NCI-H146 (cell line): ENCODE measurements at regions not wholly inside any gene's neighbourhood (a gene's known extent, or its start where the extent isn't known, plus 50 kb on each side); places are given as distances from the start of the nearest gene placed in this dataset.

Experiments used
- DNase-seq: peaks from one replicate; lab custom pipeline; 2025; lab: John Stamatoyannopoulos, UW

DNA sequence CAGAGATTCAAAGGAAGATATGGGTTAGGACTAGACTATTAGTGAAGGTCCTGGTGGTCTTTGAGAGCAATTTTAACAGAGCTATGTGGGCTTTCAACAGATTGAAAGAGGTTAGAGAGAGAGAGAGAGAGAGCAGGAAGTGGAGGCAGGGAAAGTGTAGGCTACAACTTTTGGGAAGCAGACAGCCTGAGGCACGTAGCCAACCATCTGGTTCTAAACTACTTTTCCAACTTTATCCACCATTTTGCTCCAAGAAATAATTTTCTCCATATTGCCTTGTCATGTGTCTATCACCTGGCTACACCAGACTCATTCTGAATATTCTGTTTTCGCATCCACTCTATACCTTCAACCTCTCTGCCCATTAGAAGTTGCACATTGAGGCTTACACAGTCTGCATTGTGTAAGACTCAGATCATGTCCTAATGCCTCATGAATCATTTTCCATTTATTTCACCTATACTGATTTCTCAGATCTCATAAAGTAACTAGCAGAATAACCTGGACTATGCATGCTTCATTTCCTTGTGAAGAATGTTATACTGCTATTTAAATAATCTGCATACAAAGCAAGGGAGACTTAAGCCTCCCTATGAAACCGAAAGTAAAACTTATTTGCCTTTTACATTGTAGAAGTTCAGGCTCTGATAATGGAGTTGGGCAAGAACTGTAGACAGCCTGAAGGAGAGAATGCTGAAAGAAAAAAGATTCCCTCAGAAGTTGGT lies 235.6 kb downstream of the ELAVL2 start:
- DNase-seq, result no peak

DNA sequence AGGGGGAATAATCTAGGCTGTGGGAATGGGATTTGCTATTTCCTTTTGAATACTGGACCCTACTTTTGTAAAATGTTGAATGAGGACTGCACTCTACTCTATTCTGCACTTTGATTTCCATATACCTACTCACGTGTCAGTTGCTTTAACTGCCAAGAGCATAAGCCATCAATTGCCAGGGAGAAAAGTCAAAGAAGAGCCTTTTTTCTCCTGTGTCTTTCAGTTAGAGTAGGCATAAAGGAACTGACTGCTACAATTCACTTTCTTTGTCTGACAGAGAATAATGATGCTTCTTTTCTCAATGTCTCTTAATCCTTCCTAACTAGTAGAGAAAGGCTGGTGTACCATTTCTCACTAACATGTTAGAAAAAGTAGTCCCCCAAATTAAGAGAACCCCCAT lies 231.6 kb downstream of the ELAVL2 start:
- no peak for DNase-seq

GRCh38 chr9:23596913-23597634 lies 229.0 kb downstream of the ELAVL2 start:
- DNase-seq, result no peak

DNA sequence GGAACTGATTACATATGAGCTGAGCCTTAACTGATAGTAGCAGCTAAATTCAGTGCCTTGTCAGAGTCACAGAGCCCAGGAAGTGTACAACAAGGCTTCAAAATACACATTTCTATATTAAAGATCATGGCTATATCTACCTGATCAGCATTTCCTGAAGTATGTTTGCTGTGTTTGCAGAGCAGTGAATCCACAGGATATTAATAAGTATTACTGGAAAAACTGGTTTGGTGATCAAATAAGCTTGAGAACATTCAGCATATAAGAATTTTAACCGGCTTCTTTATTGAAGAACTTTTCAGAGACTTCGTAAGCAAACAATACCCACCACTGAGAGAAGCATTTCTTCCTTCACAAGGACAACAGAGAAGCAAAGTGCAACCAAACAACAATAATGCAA lies 227.0 kb downstream of the ELAVL2 start:
- DNase-seq, result no peak

DNA sequence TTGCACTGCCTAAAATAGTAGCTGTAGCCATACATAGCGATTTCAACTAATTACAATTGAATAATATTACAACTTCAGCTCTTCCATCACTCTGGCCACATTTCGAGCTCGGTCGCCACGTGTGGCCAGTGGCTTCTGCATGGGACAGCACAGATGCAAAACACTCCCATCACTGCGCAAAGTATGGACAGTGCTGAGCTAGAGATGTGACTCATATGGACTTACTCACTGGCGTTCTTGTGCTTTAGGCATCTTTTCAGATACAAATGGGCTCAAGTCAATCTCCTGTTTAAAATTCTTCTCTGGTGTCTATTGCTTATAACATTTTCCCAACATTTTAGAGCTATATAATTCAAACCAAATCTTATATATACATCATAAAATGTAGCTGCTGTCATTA lies 222.7 kb downstream of the ELAVL2 start:
- DNase-seq, result no peak

GRCh38 chr9:23606107-23606506 lies 219.9 kb downstream of the ELAVL2 start:
- no peak for DNase-seq

DNA sequence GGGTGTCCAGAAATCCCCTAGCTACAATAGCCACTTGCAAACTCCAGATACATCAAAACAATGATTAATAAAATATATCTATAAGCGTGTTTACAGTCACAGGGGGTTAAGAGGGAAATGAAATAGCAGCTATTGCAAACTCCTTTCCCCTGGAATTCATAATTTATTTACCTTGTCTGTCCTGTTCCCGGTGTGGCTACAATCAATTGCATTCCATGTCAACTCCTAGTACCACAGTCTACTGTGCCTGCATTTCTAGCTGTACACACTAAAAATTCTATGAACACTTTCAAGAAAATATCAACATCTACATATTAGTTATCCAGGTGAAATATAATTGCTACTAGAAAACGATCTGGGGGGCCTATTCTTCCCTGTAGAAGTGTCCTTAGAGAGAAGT lies 217.6 kb downstream of the ELAVL2 start:
- DNase-seq, result no peak

- DNase-seq, result no peak
Measured at GRCh38 chr9:23611869-23612268, 214.2 kb downstream of the ELAVL2 start.

DNA sequence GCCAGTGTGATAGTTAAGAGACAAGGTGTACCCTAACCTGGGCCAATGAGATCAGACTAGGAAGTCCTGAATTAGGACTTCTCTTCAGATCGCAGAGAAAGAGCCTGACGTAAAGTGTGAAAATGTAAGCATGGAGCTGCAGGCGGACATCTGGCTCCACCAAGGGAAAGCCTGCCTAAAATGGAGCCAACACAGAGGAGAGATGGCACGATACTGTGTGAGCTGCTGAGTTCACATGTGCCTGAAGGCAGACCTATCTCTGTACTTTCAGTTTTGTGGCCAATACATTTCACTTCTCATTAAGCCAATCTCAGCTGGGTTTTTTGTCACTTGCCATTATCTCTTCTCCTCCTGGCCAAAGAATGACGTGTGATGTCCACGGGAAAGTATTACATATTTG lies 210.5 kb downstream of the ELAVL2 start:
- DNase-seq, result no peak

DNA sequence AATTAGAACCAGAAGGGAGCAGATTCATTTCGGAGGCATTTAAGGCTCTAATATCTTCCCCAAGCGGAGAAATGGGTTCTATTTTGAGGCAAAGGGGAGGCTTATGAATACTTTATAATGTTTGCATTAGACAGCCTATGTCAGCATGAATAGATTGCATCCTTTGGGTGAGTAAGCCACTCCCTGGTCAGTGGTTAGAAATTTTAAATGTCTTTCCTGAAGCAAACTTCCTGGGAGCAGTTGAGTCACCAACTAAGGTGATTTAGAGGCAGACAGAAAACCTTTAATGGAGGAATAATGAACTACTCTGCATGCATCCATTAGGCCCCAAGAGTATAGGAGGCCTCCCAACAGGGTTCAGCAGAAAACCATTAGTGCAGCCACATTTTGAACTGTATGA lies 204.9 kb downstream of the ELAVL2 start:
- no peak for DNase-seq

DNA sequence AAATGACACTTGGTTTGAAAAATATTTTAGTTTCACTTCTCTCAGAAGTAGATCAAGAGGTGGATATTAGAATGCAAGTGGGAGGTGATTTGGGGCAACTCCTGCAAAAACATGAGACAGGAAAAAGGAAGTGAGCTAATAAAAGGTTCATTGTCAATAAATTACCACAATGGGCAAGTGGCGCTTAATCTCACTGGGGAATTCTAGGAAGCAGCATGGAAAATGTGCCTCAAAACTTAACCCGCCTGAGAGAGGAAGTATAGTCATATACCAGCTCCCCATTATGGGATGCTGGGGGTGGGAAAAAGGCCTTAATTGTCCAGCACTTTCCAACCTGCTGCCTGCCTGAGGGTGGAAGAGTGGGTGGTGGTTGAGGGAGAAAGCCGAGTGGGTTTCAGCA lies 204.1 kb downstream of the ELAVL2 start:
- DNase-seq, result no peak

DNA sequence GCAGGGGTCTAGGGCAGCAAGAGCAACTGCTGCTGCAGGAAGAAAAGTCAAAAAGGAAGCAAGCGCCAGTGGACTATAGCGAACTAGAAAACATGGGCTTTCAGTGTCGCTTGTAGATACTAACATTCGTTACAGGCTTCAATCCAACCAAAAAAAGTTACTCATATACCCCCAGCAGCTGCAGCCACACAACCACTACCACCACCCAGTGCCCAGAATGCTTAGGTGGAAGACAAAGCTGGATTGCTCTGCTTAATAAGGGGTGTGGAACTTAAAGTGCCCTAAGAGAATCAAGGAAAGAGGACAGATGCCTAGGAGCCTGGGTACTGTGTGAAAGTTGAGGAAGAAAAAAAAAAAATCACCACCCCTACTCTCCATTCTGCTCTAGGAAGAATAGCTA lies 203.6 kb downstream of the ELAVL2 start:
- DNase-seq, result no peak

GRCh38 chr9:23630488-23630887 lies 195.6 kb downstream of the ELAVL2 start:
- no peak for DNase-seq

DNA sequence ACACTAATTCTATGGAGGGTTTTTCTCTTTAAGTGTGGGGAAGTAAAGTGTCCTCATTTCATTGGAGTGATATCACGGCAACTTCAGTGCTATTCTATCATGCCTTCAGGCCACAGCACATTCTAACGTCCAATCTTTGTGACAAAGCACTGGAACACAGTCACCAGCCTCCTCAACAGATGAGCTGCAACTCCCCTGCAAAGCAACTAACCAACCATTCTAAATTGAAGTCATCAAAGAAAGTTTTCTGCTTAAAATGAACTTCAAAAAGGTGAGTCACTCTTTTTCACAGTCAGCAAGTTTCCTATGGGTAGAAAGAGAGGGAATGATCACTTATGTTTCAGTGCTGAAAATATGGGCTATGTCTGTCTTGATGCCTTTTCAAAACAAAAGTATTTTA lies 190.8 kb downstream of the ELAVL2 start:
- no peak for DNase-seq

- DNase-seq, result no peak
Measured at GRCh38 chr9:23636199-23636598, 189.8 kb downstream of the ELAVL2 start.

- DNase-seq, result no peak
Measured at GRCh38 chr9:23638011-23638410, 188.0 kb downstream of the ELAVL2 start.

GRCh38 chr9:23638837-23639426 lies 187.1 kb downstream of the ELAVL2 start:
- DNase-seq, result no peak
